HCT116 (cell line): ENCODE measurements at regions not wholly inside any gene's neighbourhood (a gene's known extent, or its start where the extent isn't known, plus 50 kb on each side); places are given as distances from the start of the nearest gene placed in this dataset.

Experiments
- ATAC-seq: fragments of 200-7000 bp; cut with Tn5 transposase; 2 replicates; pipeline ENCODE4 v1.9.1; 2020; ENCODE audit warnings: mild to moderate bottlenecking, moderate library complexity
- BruUV-seq: library from RNA; stranded (reverse); fragments of 400-500 nt; replicated peaks from 2 replicates; lab custom pipeline; 2021; lab: Mats Ljungman, UMichigan
- CTCF ChIA-PET: fragments of 300-600 bp; sonication (Branson Sonifier 250); formaldehyde crosslinking; loops from one replicate; lab custom pipeline; 2021; ENCODE audit warnings: antibody characterized with exemption; lab: Charles Lee
- POLR2A ChIA-PET: fragments of 300-600, 350-600 bp; sonication (Branson Sonifier 250); formaldehyde crosslinking; loops from one replicate; lab custom pipeline; 2021; ENCODE audit warnings: antibody characterized with exemption; lab: Charles Lee
- RAD21 ChIA-PET, 2 experiments: fragments of 300-600 bp; sonication (Branson Sonifier 250); formaldehyde crosslinking; loops; one replicate each; lab custom pipeline; 2023; ENCODE audit warnings: low total read pairs in 2 of 2; ENCODE audit not compliant: uncharacterized antibody in 2 of 2, unreplicated experiment in 2 of 2, low non-redundant PET in 1 of 2; lab: Charles Lee
- DNase-seq: peaks from one replicate; pipeline ENCODE4 v3.0.0-alpha.2; 2010; ENCODE audit warnings: low read depth, low spot score
- H2AFZ ChIP-seq: fragments of 200-600 bp; shearing (Covaris generic), sonication (generic); 2 replicates; pipeline ENCODE4 v1.6.1; 2017; ENCODE audit warnings: low read depth, mixed run types, mixed read lengths, antibody characterized with exemption, low read length; ENCODE audit not compliant: poor library complexity, severe bottlenecking
- H3K27ac ChIP-seq: 2 replicates; pipeline ENCODE4 v1.5.1; 2012; ENCODE audit warnings: low read depth, low read length
- H3K27me3 ChIP-seq: fragments of 200-600 bp; sonication (generic); 2 replicates; pipeline ENCODE4 v1.6.1; 2016; ENCODE audit warnings: mixed run types, low read length, mixed read lengths; ENCODE audit not compliant: insufficient read depth
- H3K36me3 ChIP-seq, 2 experiments: fragments of 200-500 bp in 1 of 2; fragments of 200-600 bp in 1 of 2; sonication (Bioruptor generic) in 1 of 2; sonication (generic) in 1 of 2; 2 replicates each; pipeline versions ENCODE4 v1.5.1 to v1.6.1; 2014 to 2016; ENCODE audit warnings: low read length in 2 of 2, inconsistent platforms in 1 of 2, mixed read lengths in 1 of 2, mixed run types in 1 of 2; ENCODE audit not compliant: insufficient read depth in 2 of 2, control insufficient read depth in 1 of 2
- H3K4me1 ChIP-seq, 2 experiments: fragments of 200-600 bp in 1 of 2; sonication (generic) in 1 of 2; 2 replicates each; pipeline versions ENCODE4 v1.5.1 to v1.6.1; 2012 to 2017; ENCODE audit warnings: low read length in 2 of 2, inconsistent platforms in 1 of 2, mild to moderate bottlenecking in 1 of 2, mixed read lengths in 1 of 2, mixed run types in 1 of 2, moderate library complexity in 1 of 2; ENCODE audit not compliant: insufficient read depth in 2 of 2, control insufficient read depth in 1 of 2
- H3K4me2 ChIP-seq: fragments of 200-600 bp; sonication (generic); 2 replicates; pipeline ENCODE4 v1.6.1; 2017; ENCODE audit warnings: mixed run types, low read length, mixed read lengths
- H3K4me3 ChIP-seq, 2 experiments: fragments of 200-600 bp in 1 of 2; sonication (generic) in 1 of 2; replicated peaks in 1 of 2; 2 replicates each; pipeline ENCODE4 v1.5.1; 2011 to 2016; ENCODE audit warnings: low read length in 2 of 2, control low read depth in 1 of 2, low read depth in 1 of 2, mild to moderate bottlenecking in 1 of 2, mixed read lengths in 1 of 2, mixed run types in 1 of 2
- H3K79me2 ChIP-seq: fragments of 200-600 bp; sonication (generic); 2 replicates; pipeline ENCODE4 v1.6.1; 2017; ENCODE audit warnings: mild to moderate bottlenecking, mixed run types, low read length, moderate library complexity, mixed read lengths; ENCODE audit not compliant: insufficient read depth
- H3K9ac ChIP-seq: fragments of 200-600 bp; sonication (generic); 2 replicates; pipeline ENCODE4 v1.6.1; 2016; ENCODE audit warnings: low read length, mixed read lengths
- H3K9me2 ChIP-seq: fragments of 200-600 bp; sonication (generic), shearing (Covaris generic); 2 replicates; pipeline ENCODE4 v1.6.1; 2017; ENCODE audit warnings: mixed run types, mild to moderate bottlenecking, moderate library complexity; ENCODE audit not compliant: insufficient read depth
- H3K9me3 ChIP-seq, 2 experiments: fragments of 200-500 bp in 1 of 2; fragments of 200-600 bp in 1 of 2; sonication (Bioruptor generic) in 1 of 2; sonication (generic) in 1 of 2; 2 replicates each; pipeline ENCODE4 v1.6.1; 2014 to 2017; ENCODE audit warnings: low read length in 2 of 2, mixed read lengths in 2 of 2, inconsistent platforms in 1 of 2, low read depth in 1 of 2, mild to moderate bottlenecking in 1 of 2, mixed run types in 1 of 2, moderate library complexity in 1 of 2; ENCODE audit not compliant: control insufficient read depth in 1 of 2, insufficient read depth in 1 of 2
- H4K20me1 ChIP-seq: fragments of 200-600 bp; sonication (generic), shearing (Covaris generic); 2 replicates; pipeline ENCODE4 v1.6.1; 2017; ENCODE audit warnings: mixed run types, mild to moderate bottlenecking, moderate library complexity; ENCODE audit not compliant: insufficient read depth
- ATF3 ChIP-seq: IDR thresholded peaks from 2 replicates; pipeline ENCODE4 v1.6.1; 2012
- CTCF ChIP-seq, 3 experiments: fragments of 200-600 bp in 1 of 3; sonication (generic) in 1 of 3; IDR thresholded peaks in 2 of 3; conservative IDR thresholded peaks in 1 of 3; 2 replicates each; pipeline ENCODE4 v1.5.1; 2012 to 2017; ENCODE audit warnings: low read depth in 2 of 3, low read length in 2 of 3, antibody characterized with exemption in 1 of 3, borderline replicate concordance in 1 of 3, control low read depth in 1 of 3, mild to moderate bottlenecking in 1 of 3, mixed read lengths in 1 of 3, mixed run types in 1 of 3, moderate library complexity in 1 of 3; ENCODE audit not compliant: insufficient read depth in 1 of 3
- EZH2 ChIP-seq: fragments of 200-600 bp; sonication (generic); IDR thresholded peaks from 2 replicates; pipeline ENCODE4 v1.6.1; 2017; ENCODE audit warnings: antibody characterized with exemption, mixed run types
- FOSL1 ChIP-seq: IDR thresholded peaks from 2 replicates; pipeline ENCODE4 v1.6.1; 2012; ENCODE audit warnings: low read depth
- JUND ChIP-seq: IDR thresholded peaks from 2 replicates; pipeline ENCODE4 v1.6.1; 2012
- MAX ChIP-seq: IDR thresholded peaks from 2 replicates; pipeline ENCODE4 v1.6.1; 2012
- POLR2AphosphoS5 ChIP-seq: IDR thresholded peaks from 2 replicates; pipeline ENCODE4 v1.6.1; 2011; ENCODE audit warnings: mild to moderate bottlenecking, low read depth, low read length, moderate library complexity
- RAD21 ChIP-seq: IDR thresholded peaks from 2 replicates; pipeline ENCODE4 v1.6.1; 2012; ENCODE audit warnings: low read depth, mild to moderate bottlenecking
- REST ChIP-seq: IDR thresholded peaks from 2 replicates; pipeline ENCODE4 v1.6.1; 2012; ENCODE audit warnings: low read depth
- SP1 ChIP-seq: IDR thresholded peaks from 2 replicates; pipeline ENCODE4 v1.6.1; 2012; ENCODE audit warnings: low read depth
- SRF ChIP-seq: IDR thresholded peaks from 2 replicates; pipeline ENCODE4 v1.6.1; 2012; ENCODE audit warnings: low read depth
- TCF7L2 ChIP-seq: IDR thresholded peaks from 2 replicates; pipeline ENCODE4 v1.7.0; 2011; ENCODE audit warnings: borderline replicate concordance, inconsistent platforms; ENCODE audit not compliant: insufficient read depth, insufficient read length; ENCODE audit errors: extremely low read depth
- YY1 ChIP-seq: IDR thresholded peaks from 2 replicates; pipeline ENCODE4 v1.6.1; 2011; ENCODE audit warnings: low read length, low read depth, moderate library complexity, mild to moderate bottlenecking; ENCODE audit not compliant: insufficient replicate concordance; ENCODE audit errors: extremely low read depth
- intact Hi-C: fragments of 100-400 bp; cut with micrococcal nuclease; formaldehyde crosslinking; loops from 2 replicates; pipeline ENCODE4 v1.10.0; 2022

- H3K4me1 ChIP-seq, result no peaks in the 10 kb centered on the region
These were observed 391.3 kb downstream of the SLCO4C1 start for GRCh38 chr5:101904736-101905135.

More at GRCh38 chr5:101904736-101905135, 391.3 kb downstream of the SLCO4C1 start:
- H2AFZ ChIP-seq, result no peak overlapping the region
- H4K20me1 ChIP-seq, result no peaks in the 10 kb centered on the region
- CTCF ChIA-PET, result no interaction called here
- no peaks in the 10 kb centered on the region for H3K79me2 ChIP-seq
- H3K27ac ChIP-seq, result no peak overlapping the region
- no peak for TF ChIP-seq JUND
- no peak for TF ChIP-seq POLR2AphosphoS5
- no peak for TF ChIP-seq TCF7L2
- no peak for TF ChIP-seq SRF
- no peak for TF ChIP-seq CTCF (IDR thresholded peaks at IDR 0.05 in 2 of 3, conservative IDR thresholded peaks at IDR 0.05 in 1 of 3; ENCODE audit: borderline replicate concordance in 1 of 3, insufficient read depth in 1 of 3, low read depth in 2 of 3, low read length in 2 of 3)
- no peak for TF ChIP-seq RAD21
- TF ChIP-seq ATF3, result no peak
- TF ChIP-seq SP1, result no peak
- no peak for TF ChIP-seq FOSL1
- TF ChIP-seq YY1, result no peak
- TF ChIP-seq MAX, result no peak
- TF ChIP-seq EZH2, result no peak
- no peak for TF ChIP-seq REST
- POLR2A ChIA-PET, result no interaction called here
- no peak for ATAC-seq
- no peak overlapping the region for H3K4me3 ChIP-seq
- H3K9ac ChIP-seq, result no peak overlapping the region
- H3K9me2 ChIP-seq, result no peaks in the 10 kb centered on the region
- no peak for DNase-seq
- no TSS peak for BruUV-seq
- H3K9me3 ChIP-seq, result no peaks in the 10 kb centered on the region
- no peak overlapping the region for H3K4me2 ChIP-seq
- intact Hi-C loops, result no loop called here
- no peaks in the 10 kb centered on the region for H3K36me3 ChIP-seq
- H3K27me3 ChIP-seq, result no peaks in the 10 kb centered on the region
- RAD21 ChIA-PET, result no interaction called here
